H9 (cell line): ENCODE measurements at regions not wholly inside any gene's neighbourhood (a gene's known extent, or its start where the extent isn't known, plus 50 kb on each side); places are given as distances from the start of the nearest gene placed in this dataset.

Source experiments
- DNase-seq: peaks from one replicate; pipeline ENCODE4 v3.0.0-alpha.2; 2017
- H2AFZ ChIP-seq: one replicate; pipeline ENCODE4 v1.6.1; 2013; ENCODE audit warnings: mild to moderate bottlenecking, low read length, control low read depth, moderate library complexity
- H2AK5ac ChIP-seq: 2 replicates; pipeline ENCODE4 v1.6.1; 2013; ENCODE audit warnings: low read length, control low read depth, mixed read lengths; ENCODE audit not compliant: insufficient read length
- H2BK120ac ChIP-seq: one replicate; pipeline ENCODE4 v1.6.1; 2013; ENCODE audit warnings: low read depth, mild to moderate bottlenecking, low read length, control low read depth, inconsistent platforms; ENCODE audit not compliant: poor library complexity, severe bottlenecking
- H2BK12ac ChIP-seq: 2 replicates; pipeline ENCODE4 v1.6.1; 2013; ENCODE audit warnings: low read length, control low read depth, mixed read lengths, low read depth; ENCODE audit not compliant: insufficient read length
- H2BK15ac ChIP-seq: 2 replicates; pipeline ENCODE4 v1.6.1; 2013; ENCODE audit warnings: low read depth, low read length, control low read depth
- H2BK20ac ChIP-seq: one replicate; pipeline ENCODE4 v1.6.1; 2013; ENCODE audit warnings: low read depth, mild to moderate bottlenecking, low read length, control low read depth, inconsistent platforms; ENCODE audit not compliant: poor library complexity, severe bottlenecking
- H2BK5ac ChIP-seq: 2 replicates; pipeline ENCODE4 v1.6.1; 2013; ENCODE audit warnings: low read length, control low read depth, mixed read lengths; ENCODE audit not compliant: insufficient read length
- H3K14ac ChIP-seq: 2 replicates; pipeline ENCODE4 v1.6.1; 2013; ENCODE audit warnings: low read length, control low read depth; ENCODE audit not compliant: insufficient read depth
- H3K18ac ChIP-seq: 2 replicates; pipeline ENCODE4 v1.6.1; 2013; ENCODE audit warnings: low read depth, mild to moderate bottlenecking, mixed read lengths, low read length, control low read depth; ENCODE audit not compliant: insufficient read length
- H3K23ac ChIP-seq: 2 replicates; pipeline ENCODE4 v1.6.1; 2013; ENCODE audit warnings: low read length, control low read depth, mixed read lengths, low read depth; ENCODE audit not compliant: insufficient read length
- H3K23me2 ChIP-seq: 2 replicates; pipeline ENCODE4 v1.6.1; 2013; ENCODE audit warnings: low read depth, mild to moderate bottlenecking, mixed read lengths, low read length, control low read depth; ENCODE audit not compliant: insufficient read length, poor library complexity, severe bottlenecking
- H3K27ac ChIP-seq: 2 replicates; pipeline ENCODE4 v1.5.1; 2013; ENCODE audit warnings: low read length, control low read depth, mixed read lengths, low read depth; ENCODE audit not compliant: insufficient read length
- H3K27me3 ChIP-seq: 2 replicates; pipeline ENCODE4 v1.6.1; 2013; ENCODE audit warnings: low read length, control low read depth, inconsistent platforms; ENCODE audit not compliant: insufficient read depth
- H3K4ac ChIP-seq: 2 replicates; pipeline ENCODE4 v1.6.1; 2013; ENCODE audit warnings: low read depth, mild to moderate bottlenecking, control low read depth, inconsistent platforms, low read length, moderate library complexity
- H3K4me1 ChIP-seq: 2 replicates; pipeline ENCODE4 v1.6.1; 2013; ENCODE audit warnings: low read length, control low read depth, inconsistent platforms; ENCODE audit not compliant: insufficient read depth
- H3K4me2 ChIP-seq: 2 replicates; pipeline ENCODE4 v1.6.1; 2013; ENCODE audit warnings: low read length, control low read depth, mixed read lengths; ENCODE audit not compliant: insufficient read length, insufficient read depth
- H3K56ac ChIP-seq: 2 replicates; pipeline ENCODE4 v1.6.1; 2013; ENCODE audit warnings: low read depth, mild to moderate bottlenecking, mixed read lengths, low read length, control low read depth; ENCODE audit not compliant: insufficient read length
- H3K79me1 ChIP-seq: 2 replicates; pipeline ENCODE4 v1.6.1; 2013; ENCODE audit warnings: low read depth, mild to moderate bottlenecking, moderate library complexity, low read length, control low read depth, inconsistent platforms; ENCODE audit not compliant: insufficient read depth, poor library complexity, severe bottlenecking
- H3K79me2 ChIP-seq: 2 replicates; pipeline ENCODE4 v1.6.1; 2013; ENCODE audit warnings: low read length, control low read depth, inconsistent platforms; ENCODE audit not compliant: insufficient read depth
- H3K9ac ChIP-seq: 2 replicates; pipeline ENCODE4 v1.6.1; 2013; ENCODE audit warnings: low read length, control low read depth, mixed read lengths; ENCODE audit not compliant: insufficient read length; ENCODE audit errors: extremely low read depth
- H3K9me3 ChIP-seq: one replicate; pipeline ENCODE4 v1.6.1; 2013; ENCODE audit warnings: low read depth, low read length, inconsistent platforms; ENCODE audit not compliant: control insufficient read depth
- H3T11ph ChIP-seq: one replicate; pipeline ENCODE4 v1.6.1; 2013; ENCODE audit warnings: mild to moderate bottlenecking, low read length, control low read depth, inconsistent platforms
- H4K20me1 ChIP-seq: one replicate; pipeline ENCODE4 v1.6.1; 2013; ENCODE audit not compliant: control insufficient read depth, insufficient read length, insufficient read depth
- H4K5ac ChIP-seq: 2 replicates; pipeline ENCODE4 v1.6.1; 2013; ENCODE audit warnings: low read depth, mild to moderate bottlenecking, mixed read lengths, low read length, control low read depth; ENCODE audit not compliant: insufficient read length
- H4K8ac ChIP-seq: replicated peaks from 2 replicates; pipeline ENCODE4 v1.6.1; 2013; ENCODE audit warnings: low read length, control low read depth, mixed read lengths, low read depth; ENCODE audit not compliant: insufficient read length
- H4K91ac ChIP-seq: 2 replicates; pipeline ENCODE4 v1.6.1; 2013; ENCODE audit warnings: low read depth, mild to moderate bottlenecking, moderate library complexity, mixed read lengths, low read length, control low read depth; ENCODE audit not compliant: insufficient read length
- H3K27ac Mint-ChIP-seq, 3 experiments: 2 replicates in 2 of 3; 3 replicates in 1 of 3; pipeline ENCODE4 v1.8.0; 2020 to 2021; ENCODE audit warnings: mixed read lengths in 3 of 3, mild to moderate bottlenecking in 1 of 3, moderate library complexity in 1 of 3
- H3K27me3 Mint-ChIP-seq: 2 replicates; pipeline ENCODE4 v1.8.0; 2021; ENCODE audit warnings: low read depth, mild to moderate bottlenecking, moderate library complexity, mixed read lengths
- H3K36me3 Mint-ChIP-seq, 3 experiments: 2 replicates in 2 of 3; 3 replicates in 1 of 3; pipeline ENCODE4 v1.8.0; 2020 to 2021; ENCODE audit warnings: low read depth in 3 of 3, mixed read lengths in 3 of 3; ENCODE audit not compliant: insufficient read depth in 1 of 3
- H3K4me1 Mint-ChIP-seq, 2 experiments: 2 replicates each; pipeline ENCODE4 v1.8.0; 2020; ENCODE audit warnings: mixed read lengths in 2 of 2
- H3K4me3 Mint-ChIP-seq, 2 experiments: 2 replicates in 1 of 2; 3 replicates in 1 of 2; pipeline ENCODE4 v1.8.0; 2020 to 2021; ENCODE audit warnings: mild to moderate bottlenecking in 2 of 2, mixed read lengths in 2 of 2, moderate library complexity in 1 of 2
- H3K9me3 Mint-ChIP-seq, 2 experiments: 2 replicates in 1 of 2; 3 replicates in 1 of 2; pipeline ENCODE4 v1.8.0; 2020; ENCODE audit warnings: mild to moderate bottlenecking in 2 of 2, mixed read lengths in 2 of 2, moderate library complexity in 1 of 2
- TF ChIP-seq, protein P1 (sequence below): fragments of 200-600 bp; sonication (generic); conservative IDR thresholded peaks from 3 replicates; pipeline ENCODE4 v1.8.0; 2021; ENCODE audit warnings: antibody characterized with exemption, mild to moderate bottlenecking

DNA sequence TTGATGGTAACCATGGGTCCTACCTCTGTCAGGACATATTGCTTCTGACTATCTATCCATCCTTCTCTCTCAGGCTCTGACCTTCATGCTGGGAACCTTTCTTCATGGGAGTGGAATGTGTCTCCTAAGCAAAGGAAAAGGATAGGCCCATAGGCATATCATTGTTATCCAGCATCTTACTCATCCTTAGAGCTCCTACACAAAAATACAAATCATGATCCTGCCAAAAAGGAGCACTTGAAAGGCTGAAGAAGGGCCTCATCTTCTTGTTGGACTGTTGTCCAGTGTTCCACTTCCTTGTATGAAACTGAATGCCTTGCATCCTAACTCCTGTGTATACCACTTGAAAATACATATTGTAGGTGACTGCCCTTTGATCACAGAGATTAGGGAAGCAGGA, 96.1 kb upstream of the SOX2 start:
- Histone ChIP-seq H4K5ac (no peak overlapping the region), H3K4me2 (no peak overlapping the region), H3K14ac (no peak overlapping the region), H2BK12ac (no peak overlapping the region), H3K27me3 (no peaks in the 10 kb centered on the region), H2BK20ac (no peak overlapping the region), H3K23ac (no peak overlapping the region), H3K4me1 (peaks cover 1% of the 10 kb centered on the region; the same call in 1 of the 2 replicates), H3K9me3 (no peaks in the 10 kb centered on the region), H2BK120ac (no peak overlapping the region), H3K18ac (no peak overlapping the region), H2BK5ac (no peak overlapping the region), H3K4ac (no peak overlapping the region), H4K8ac (no peak overlapping the region), H3K79me2 (no peaks in the 10 kb centered on the region), H4K20me1 (no peaks in the 10 kb centered on the region), H2BK15ac (no peak overlapping the region), H3K9ac (no peak overlapping the region), H2AK5ac (no peak overlapping the region), H2AFZ (no peak overlapping the region), H3K27ac (no peak overlapping the region), H3K23me2 (no peaks in the 10 kb centered on the region), H4K91ac (no peak overlapping the region), H3T11ph (no peak overlapping the region), H3K56ac (no peak overlapping the region), H3K79me1 (no peaks in the 10 kb centered on the region)
- no peak for DNase-seq
- TF ChIP-seq, protein P1, sequence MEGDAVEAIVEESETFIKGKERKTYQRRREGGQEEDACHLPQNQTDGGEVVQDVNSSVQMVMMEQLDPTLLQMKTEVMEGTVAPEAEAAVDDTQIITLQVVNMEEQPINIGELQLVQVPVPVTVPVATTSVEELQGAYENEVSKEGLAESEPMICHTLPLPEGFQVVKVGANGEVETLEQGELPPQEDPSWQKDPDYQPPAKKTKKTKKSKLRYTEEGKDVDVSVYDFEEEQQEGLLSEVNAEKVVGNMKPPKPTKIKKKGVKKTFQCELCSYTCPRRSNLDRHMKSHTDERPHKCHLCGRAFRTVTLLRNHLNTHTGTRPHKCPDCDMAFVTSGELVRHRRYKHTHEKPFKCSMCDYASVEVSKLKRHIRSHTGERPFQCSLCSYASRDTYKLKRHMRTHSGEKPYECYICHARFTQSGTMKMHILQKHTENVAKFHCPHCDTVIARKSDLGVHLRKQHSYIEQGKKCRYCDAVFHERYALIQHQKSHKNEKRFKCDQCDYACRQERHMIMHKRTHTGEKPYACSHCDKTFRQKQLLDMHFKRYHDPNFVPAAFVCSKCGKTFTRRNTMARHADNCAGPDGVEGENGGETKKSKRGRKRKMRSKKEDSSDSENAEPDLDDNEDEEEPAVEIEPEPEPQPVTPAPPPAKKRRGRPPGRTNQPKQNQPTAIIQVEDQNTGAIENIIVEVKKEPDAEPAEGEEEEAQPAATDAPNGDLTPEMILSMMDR: no peak
- no peaks in the 10 kb centered on the region for H3K9me3 Mint-ChIP-seq
- H3K27ac Mint-ChIP-seq: no peak overlapping the region
- H3K27me3 Mint-ChIP-seq: no peaks in the 10 kb centered on the region
- peaks cover 28 to 29% of the 10 kb centered on the region in 2 experiments for H3K4me1 Mint-ChIP-seq
- H3K36me3 Mint-ChIP-seq: no peaks in the 10 kb centered on the region
- no peak overlapping the region for H3K4me3 Mint-ChIP-seq
